SK-N-MC (cell line): ENCODE measurements at regions not wholly inside any gene's neighbourhood (a gene's known extent, or its start where the extent isn't known, plus 50 kb on each side); places are given as distances from the start of the nearest gene placed in this dataset.

Source experiments
- EZH2 ChIP-seq: fragments of 200-600 bp; sonication (generic); IDR thresholded peaks from one replicate; pipeline ENCODE4 v1.6.1; 2017; ENCODE audit warnings: antibody characterized with exemption
- POLR2AphosphoS5 ChIP-seq: IDR thresholded peaks from 2 replicates; pipeline ENCODE4 v1.6.1; 2012; ENCODE audit warnings: mild to moderate bottlenecking, low read depth, low read length, borderline replicate concordance

DNA sequence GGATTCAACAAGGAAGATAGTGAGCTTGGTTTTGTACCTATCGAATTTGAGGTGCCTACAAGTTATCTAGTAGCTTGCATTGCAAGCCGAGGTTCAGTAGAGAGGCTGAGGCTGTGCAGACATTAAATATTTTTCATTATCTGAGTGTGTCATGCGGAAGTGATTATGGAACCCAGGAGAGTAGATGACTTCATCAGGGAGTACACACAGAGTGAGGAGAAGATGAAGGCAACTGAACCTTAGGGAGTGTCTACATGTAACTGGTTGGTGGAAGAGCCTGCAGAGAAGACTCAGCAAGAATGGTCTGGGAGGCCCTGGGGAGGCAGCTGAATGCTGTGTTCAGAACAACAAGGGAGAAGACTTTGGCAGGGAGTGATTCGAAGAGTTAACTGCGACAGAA lies 393.9 kb downstream of the ARHGEF28 start:
- TF ChIP-seq EZH2 (no peak), POLR2AphosphoS5 (no peak)
